D341Med (cell line): ENCODE measurements at regions not wholly inside any gene's neighbourhood (a gene's known extent, or its start where the extent isn't known, plus 50 kb on each side); places are given as distances from the start of the nearest gene placed in this dataset.

Experiments used
- DNase-seq: peaks from one replicate; pipeline ENCODE4 v3.0.0; 2012; ENCODE audit warnings: low spot score

- DNase-seq: no peak
Observed at GRCh38 chr21:35128536-35128935, 79.4 kb upstream of the RUNX1 start.

DNA sequence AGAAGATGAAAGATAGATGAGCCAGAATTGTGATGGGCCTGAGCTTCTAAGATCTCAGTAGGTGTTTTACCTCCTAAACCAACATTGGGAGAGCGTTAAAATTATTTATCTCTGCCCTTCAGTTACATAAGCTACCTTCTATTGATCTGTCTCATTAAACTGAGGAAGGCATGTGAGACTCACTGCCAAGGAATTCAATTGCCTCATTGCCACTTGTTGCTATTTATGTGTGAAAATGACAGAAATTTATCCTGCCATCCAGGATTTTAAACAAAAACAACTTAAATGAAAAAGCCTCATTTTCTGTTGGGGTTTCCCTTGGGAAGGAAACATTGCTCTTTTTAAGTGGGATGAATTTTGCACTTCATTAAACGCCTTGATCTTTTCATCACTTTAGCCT, 78.7 kb upstream of the RUNX1 start:
- no peak for DNase-seq

GRCh38 chr21:35127026-35127425, 77.9 kb upstream of the RUNX1 start:
- no peak for DNase-seq

GRCh38 chr21:35120631-35121180, 71.6 kb upstream of the RUNX1 start:
- DNase-seq: no peak

DNA sequence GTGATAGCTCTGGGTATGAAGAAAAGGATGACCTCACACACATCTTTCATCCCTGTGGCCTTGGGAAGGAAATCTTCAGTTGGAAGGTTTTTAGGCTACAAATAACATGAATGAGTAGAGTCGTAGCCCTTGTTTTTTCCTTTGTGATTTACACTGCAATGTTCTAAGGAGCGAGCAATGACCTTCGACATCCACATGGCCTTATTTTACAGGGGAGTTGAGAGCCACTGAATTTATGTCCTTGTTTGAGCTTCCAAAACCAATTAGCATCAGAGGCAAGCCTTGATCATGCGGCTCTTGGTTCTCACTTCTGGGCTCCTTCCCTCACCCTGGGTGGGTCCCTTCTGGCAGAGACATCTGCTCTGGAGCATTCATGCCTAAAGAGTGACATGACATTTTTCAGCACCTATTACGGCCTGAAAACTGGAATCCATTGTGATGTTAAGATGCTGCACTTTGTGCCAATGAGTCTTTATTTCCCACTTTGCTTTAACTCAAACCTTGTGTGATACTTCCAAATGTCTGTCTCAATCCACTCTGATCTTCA, 70.5 kb upstream of the RUNX1 start:
- no peak for DNase-seq

DNA sequence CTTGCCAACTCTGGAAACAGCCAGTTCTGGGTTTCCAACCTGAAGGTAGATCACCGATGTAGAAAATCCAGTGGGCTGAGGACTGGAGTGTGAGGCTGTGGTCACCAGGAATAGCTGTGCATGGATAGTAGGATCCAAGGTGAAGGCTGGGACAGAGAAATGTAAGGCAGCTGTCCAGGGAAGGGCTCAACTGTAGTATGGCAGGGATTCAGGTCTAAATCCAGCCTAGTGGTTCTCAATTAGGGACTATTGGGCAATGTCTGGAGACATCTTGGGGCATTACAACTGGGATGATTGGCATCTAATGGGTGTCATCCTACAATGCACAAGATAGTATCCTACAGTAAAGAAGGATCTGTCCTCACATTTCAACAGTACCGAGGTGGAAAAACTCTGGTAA, 67.7 kb upstream of the RUNX1 start:
- no peak for DNase-seq

DNA sequence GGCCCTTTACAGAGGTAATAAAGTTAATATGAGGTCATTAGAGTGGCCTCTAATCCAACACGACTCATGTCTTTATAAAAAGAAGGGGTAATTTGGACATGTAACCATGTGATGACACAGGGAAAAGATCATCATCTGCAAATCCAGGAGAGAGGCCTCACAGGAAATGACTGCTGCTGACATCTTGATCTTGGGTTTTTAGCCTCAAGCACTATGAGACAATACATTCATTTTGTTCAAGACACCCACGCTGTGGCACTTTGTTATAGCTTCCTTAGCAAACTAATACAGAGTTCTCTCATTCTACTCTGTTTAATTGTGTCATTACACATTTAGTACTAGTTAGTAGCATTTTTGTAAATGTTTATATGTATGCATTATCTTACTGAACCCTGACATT, 64.0 kb upstream of the RUNX1 start:
- DNase-seq: no peak

- DNase-seq: no peak
Observed at GRCh38 chr21:35111321-35111930, 62.3 kb upstream of the RUNX1 start.

GRCh38 chr21:35108887-35109286, 59.8 kb upstream of the RUNX1 start:
- DNase-seq: no peak

GRCh38 chr21:35107520-35107919, 58.4 kb upstream of the RUNX1 start:
- no peak for DNase-seq

- no peak for DNase-seq
Observed at GRCh38 chr21:35106246-35106835, 57.2 kb upstream of the RUNX1 start.

GRCh38 chr21:35102488-35103371, 53.6 kb upstream of the RUNX1 start:
- DNase-seq: no peak

DNA sequence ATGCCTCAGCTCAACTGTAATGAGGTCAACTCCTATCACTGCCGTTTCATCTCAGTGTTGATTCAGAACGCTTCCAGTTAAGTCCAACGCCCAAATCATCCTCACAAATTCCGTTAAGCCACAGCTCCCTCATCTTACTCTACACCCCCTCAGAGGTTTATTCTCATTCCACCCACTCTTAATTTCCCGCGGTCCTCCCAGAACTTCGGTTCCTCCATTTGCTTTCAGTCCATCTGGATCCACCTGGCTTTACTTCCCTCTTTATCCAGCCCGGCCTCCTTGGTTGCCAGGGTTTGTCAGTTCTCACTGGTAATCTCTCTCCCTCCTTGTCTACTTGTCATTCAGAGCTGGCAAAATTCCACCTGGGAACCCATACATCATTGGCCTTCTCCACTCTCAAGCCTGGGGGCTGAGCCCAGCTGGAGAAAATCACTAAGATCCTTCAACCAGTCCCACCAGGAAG, 51.3 kb upstream of the RUNX1 start:
- DNase-seq: no peak

DNA sequence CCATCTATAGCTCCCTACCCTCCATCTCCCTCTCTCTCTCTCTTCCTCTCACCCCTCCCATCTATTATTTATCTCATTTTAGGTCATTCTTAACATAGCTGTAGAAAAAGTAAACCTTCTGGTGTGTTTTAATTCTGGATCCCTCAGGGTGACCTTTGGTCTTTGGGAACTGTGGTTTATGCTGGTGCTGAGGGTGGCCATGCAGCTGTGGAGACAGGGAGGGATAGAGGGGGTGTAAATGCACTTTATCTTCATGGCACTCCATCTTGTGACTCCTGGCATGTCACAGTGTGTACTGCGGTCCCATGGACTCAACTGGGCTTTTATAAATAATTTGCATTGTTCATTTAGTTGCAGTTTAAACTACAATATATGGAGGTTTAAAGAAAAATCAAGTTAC, 50.2 kb upstream of the RUNX1 start:
- no peak for DNase-seq
